Activated CD8-positive, alpha-beta T cell treated with anti-CD3 and anti-CD28 coated beads for 36 hours (primary cell): ENCODE measurements at regions not wholly inside any gene's neighbourhood (a gene's known extent, or its start where the extent isn't known, plus 50 kb on each side); places are given as distances from the start of the nearest gene placed in this dataset.

Experiments used
- ATAC-seq: fragments of 200-7000 bp; cut with Tn5 transposase; one replicate; pipeline ENCODE4 v1.10.0; 2021; ENCODE audit warnings: mild to moderate bottlenecking, moderate library complexity
- CTCF ChIA-PET: fragments of 350-600 bp; sonication (Branson Sonifier 250); formaldehyde crosslinking; loops from one replicate; lab custom pipeline; 2021; ENCODE audit warnings: antibody characterized with exemption; lab: Charles Lee
- POLR2A ChIA-PET: fragments of 350-600 bp; sonication (Branson Sonifier 250); formaldehyde crosslinking; loops from one replicate; lab custom pipeline; 2021; ENCODE audit warnings: antibody characterized with exemption; lab: Charles Lee
- DNase-seq: peaks from one replicate; pipeline ENCODE4 v3.0.0-alpha.2; 2020
- H3K27ac Mint-ChIP-seq: one replicate; pipeline ENCODE4 v1.8.0; 2021; ENCODE audit warnings: mild to moderate bottlenecking, mixed read lengths
- H3K27me3 Mint-ChIP-seq: one replicate; pipeline ENCODE4 v1.8.0; 2021; ENCODE audit warnings: mixed read lengths
- H3K36me3 Mint-ChIP-seq: one replicate; pipeline ENCODE4 v1.8.0; 2021; ENCODE audit warnings: low read depth, mixed read lengths
- H3K4me1 Mint-ChIP-seq: one replicate; pipeline ENCODE4 v1.8.0; 2021; ENCODE audit warnings: low read depth, mixed read lengths
- H3K4me3 Mint-ChIP-seq: one replicate; pipeline ENCODE4 v1.8.0; 2021; ENCODE audit warnings: mild to moderate bottlenecking, moderate library complexity, mixed read lengths
- H3K9me3 Mint-ChIP-seq: one replicate; pipeline ENCODE4 v1.8.0; 2021; ENCODE audit warnings: mixed read lengths
- intact Hi-C: fragments of 100-400 bp; cut with micrococcal nuclease; formaldehyde crosslinking; loops from one replicate; pipeline ENCODE4 v1.10.0; 2022
- TF ChIP-seq, protein P1 (sequence below): fragments of 200-600 bp; IDR thresholded peaks from one replicate; pipeline ENCODE4 v1.8.0; 2022; ENCODE audit warnings: antibody characterized with exemption, mild to moderate bottlenecking

- peak; percentile 48 for DNase-seq
- H3K27ac Mint-ChIP-seq: no peak overlapping the region
- intact Hi-C loops: no loop called here
- TF ChIP-seq, protein P1, sequence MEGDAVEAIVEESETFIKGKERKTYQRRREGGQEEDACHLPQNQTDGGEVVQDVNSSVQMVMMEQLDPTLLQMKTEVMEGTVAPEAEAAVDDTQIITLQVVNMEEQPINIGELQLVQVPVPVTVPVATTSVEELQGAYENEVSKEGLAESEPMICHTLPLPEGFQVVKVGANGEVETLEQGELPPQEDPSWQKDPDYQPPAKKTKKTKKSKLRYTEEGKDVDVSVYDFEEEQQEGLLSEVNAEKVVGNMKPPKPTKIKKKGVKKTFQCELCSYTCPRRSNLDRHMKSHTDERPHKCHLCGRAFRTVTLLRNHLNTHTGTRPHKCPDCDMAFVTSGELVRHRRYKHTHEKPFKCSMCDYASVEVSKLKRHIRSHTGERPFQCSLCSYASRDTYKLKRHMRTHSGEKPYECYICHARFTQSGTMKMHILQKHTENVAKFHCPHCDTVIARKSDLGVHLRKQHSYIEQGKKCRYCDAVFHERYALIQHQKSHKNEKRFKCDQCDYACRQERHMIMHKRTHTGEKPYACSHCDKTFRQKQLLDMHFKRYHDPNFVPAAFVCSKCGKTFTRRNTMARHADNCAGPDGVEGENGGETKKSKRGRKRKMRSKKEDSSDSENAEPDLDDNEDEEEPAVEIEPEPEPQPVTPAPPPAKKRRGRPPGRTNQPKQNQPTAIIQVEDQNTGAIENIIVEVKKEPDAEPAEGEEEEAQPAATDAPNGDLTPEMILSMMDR: no peak
- peak; percentile 87 for ATAC-seq
- H3K27me3 Mint-ChIP-seq: peaks cover under 1% of the 10 kb centered on the region
- ChIA-PET POLR2A (interaction anchor here (1.2 kb wide), 1 partner anchor 14 kb away, joined by 4 read pairs; no protein-coding TSS in a partner anchor), CTCF (interaction anchor here (1.2 to 20.6 kb wide), 4 partner anchors 10 to 156 kb away, joined by 4 to 942 read pairs (median 5); no protein-coding TSS in a partner anchor)
- H3K4me3 Mint-ChIP-seq: no peak overlapping the region
- H3K36me3 Mint-ChIP-seq: no peaks in the 10 kb centered on the region
- H3K4me1 Mint-ChIP-seq: peaks cover 19% of the 10 kb centered on the region
- H3K9me3 Mint-ChIP-seq: no peaks in the 10 kb centered on the region
These were observed 53.3 kb upstream of the PRDM11 start for GRCh38 chr11:45092901-45093760.

GRCh38 chr11:45093761-45094455 lies 52.5 kb upstream of the PRDM11 start:
- no peak overlapping the region for H3K4me3 Mint-ChIP-seq
- H3K4me1 Mint-ChIP-seq: peaks cover 19% of the 10 kb centered on the region
- no peak for DNase-seq
- CTCF ChIA-PET: interaction anchor here (1.2 to 20.6 kb wide), 4 partner anchors 9 to 157 kb away, joined by 4 to 942 read pairs (median 5); no protein-coding TSS in a partner anchor
- intact Hi-C loops: no loop called here
- POLR2A ChIA-PET: interaction anchor here (1.2 kb wide), 1 partner anchor 15 kb away, joined by 4 read pairs; no protein-coding TSS in a partner anchor
- no peaks in the 10 kb centered on the region for H3K36me3 Mint-ChIP-seq
- H3K27me3 Mint-ChIP-seq: peaks cover 5% of the 10 kb centered on the region
- TF ChIP-seq, protein P1: no peak
- no peaks in the 10 kb centered on the region for H3K9me3 Mint-ChIP-seq
- peak overlapping the region; percentile 20 for H3K27ac Mint-ChIP-seq
- ATAC-seq: no peak

- ATAC-seq (no peak), DNase-seq (no peak)
- H3K36me3 Mint-ChIP-seq: no peaks in the 10 kb centered on the region
- H3K4me3 Mint-ChIP-seq: no peak overlapping the region
- CTCF ChIA-PET: interaction anchor here (3.4 to 20.6 kb wide), 2 partner anchors 10 to 158 kb away, joined by 14 to 942 read pairs; no protein-coding TSS in a partner anchor
- no peaks in the 10 kb centered on the region for H3K9me3 Mint-ChIP-seq
- intact Hi-C loops: no loop called here
- TF ChIP-seq, protein P1: no peak
- peaks cover 5% of the 10 kb centered on the region for H3K27me3 Mint-ChIP-seq
- POLR2A ChIA-PET: no interaction called here
- no peak overlapping the region for H3K27ac Mint-ChIP-seq
- peaks cover 17% of the 10 kb centered on the region for H3K4me1 Mint-ChIP-seq
These were observed 51.3 kb upstream of the PRDM11 start for GRCh38 chr11:45094958-45095690.

GRCh38 chr11:45095691-45096010 lies 50.8 kb upstream of the PRDM11 start:
- intact Hi-C loops: no loop called here

More at GRCh38 chr11:45095691-45096010, 50.8 kb upstream of the PRDM11 start:
- Mint-ChIP-seq H3K27ac (no peak overlapping the region), H3K9me3 (no peaks in the 10 kb centered on the region), H3K4me3 (no peak overlapping the region), H3K36me3 (no peaks in the 10 kb centered on the region), H3K4me1 (peaks cover 18% of the 10 kb centered on the region), H3K27me3 (peaks cover 7% of the 10 kb centered on the region)
- ChIA-PET POLR2A (no interaction called here), CTCF (interaction anchor here (3.4 to 20.6 kb wide), 2 partner anchors 10 to 159 kb away, joined by 14 to 942 read pairs; no protein-coding TSS in a partner anchor)
- no peak for ATAC-seq
- TF ChIP-seq, protein P1: no peak
- DNase-seq: no peak
